Esophagus squamous epithelium (tissue), 5 donors: ENCODE measurements at regions not wholly inside any gene's neighbourhood (a gene's known extent, or its start where the extent isn't known, plus 50 kb on each side); places are given as distances from the start of the nearest gene placed in this dataset.

ENCODE experiments used
- DNase-seq: peaks from one replicate; lab custom pipeline; 2025; lab: John Stamatoyannopoulos, UW
- H3K27ac ChIP-seq, 4 donors: fragments of 200-600 bp; sonication (generic); one replicate each; pipeline ENCODE4 v1.5.1; 2016 to 2019; ENCODE audit warnings: mild to moderate bottlenecking in 1 of 4
- H3K27me3 ChIP-seq, 4 donors: fragments of 200-600 bp; sonication (generic); 1 replicate in 3 of 4; 2 replicates in 1 of 4; pipeline versions ENCODE4 v1.5.1 to v1.6.0; 2017 to 2021; ENCODE audit warnings: antibody characterized with exemption in 1 of 4
- H3K36me3 ChIP-seq, 3 donors: fragments of 200-600 bp; sonication (generic); one replicate each; pipeline ENCODE4 v1.5.1; 2016 to 2019
- H3K4me1 ChIP-seq, 3 donors: fragments of 200-600 bp; sonication (generic); one replicate each; pipeline ENCODE4 v1.5.1; 2017 to 2019
- H3K4me3 ChIP-seq, 4 donors: fragments of 200-600 bp; sonication (generic); 1 replicate in 3 of 4; 2 replicates in 1 of 4; pipeline ENCODE4 v1.5.1; 2016 to 2019; ENCODE audit warnings: mild to moderate bottlenecking in 2 of 4, moderate library complexity in 1 of 4
- H3K9me3 ChIP-seq, 3 donors: fragments of 200-600 bp; sonication (generic); one replicate each; pipeline ENCODE4 v1.5.1; 2016 to 2019
- CTCF ChIP-seq, 6 experiments: fragments of 450-650 bp in 4 of 6; fragments of 200-600 bp in 2 of 6; sonication (generic) in 2 of 6; IDR thresholded peaks; one replicate each; pipeline ENCODE4 v1.5.1; 2016 to 2019; ENCODE audit warnings: antibody characterized with exemption in 6 of 6, mild to moderate bottlenecking in 4 of 6, moderate library complexity in 4 of 6
- POLR2A ChIP-seq, 4 donors: fragments of 450-650 bp; IDR thresholded peaks; one replicate each; pipeline ENCODE4 v1.6.1; 2017; ENCODE audit warnings: antibody characterized with exemption in 4 of 4, mild to moderate bottlenecking in 4 of 4, moderate library complexity in 3 of 4
- WGBS, 2 donors: methylation state at CpG; one replicate each; pipeline ENCODE4 v1.1.5; 2018; 5-methylcytosine and 5-hydroxymethylcytosine counted together
- intact Hi-C: fragments of 100-400 bp; cut with DNase I; formaldehyde crosslinking; loops from one replicate; pipeline ENCODE4 v1.15.0; 2022
- small RNA-seq, 4 donors: library from RNA; depleted of rRNA; stranded (forward); fragments of <200 nt; gene quantifications; one replicate each; pipeline ENCODE3, GENCODE V24; 2016
- donor health status: DM: yes; HTN: yes; CAD: no.

GRCh38 chr1:218219460-218219859 is 65.6 kb upstream of the RRP15 start:
- no peaks in the 10 kb centered on the region for H3K27me3 ChIP-seq
- 54 to 62% methylated on average over 2 of the region's 2 CpGs for WGBS, 2 donors
- no peaks in the 10 kb centered on the region for H3K9me3 ChIP-seq
- H3K27ac ChIP-seq, result no peak overlapping the region
- TF ChIP-seq POLR2A (IDR thresholded peaks at IDR 0.05) (no peak), CTCF (IDR thresholded peaks at IDR 0.05) (no peak)
- DNase-seq, result no peak
- H3K4me3 ChIP-seq, result no peak overlapping the region
- H3K4me1 ChIP-seq, result no peaks in the 10 kb centered on the region
- H3K36me3 ChIP-seq, result no peaks in the 10 kb centered on the region
- intact Hi-C loops, result no loop called here

GRCh38 chr1:218224101-218224500 is 61.0 kb upstream of the RRP15 start:
- no peak overlapping the region for H3K27ac ChIP-seq
- WGBS, 2 donors, result 18 to 50% methylated on average over 1 of the region's 1 CpG
- H3K4me3 ChIP-seq, result no peak overlapping the region
- TF ChIP-seq POLR2A (IDR thresholded peaks at IDR 0.05) (no peak), CTCF (IDR thresholded peaks at IDR 0.05) (no peak)
- no peaks in the 10 kb centered on the region for H3K27me3 ChIP-seq
- no peak for DNase-seq
- intact Hi-C loops, result no loop called here
- H3K36me3 ChIP-seq, result no peaks in the 10 kb centered on the region
- no peaks in the 10 kb centered on the region for H3K4me1 ChIP-seq
- no peaks in the 10 kb centered on the region for H3K9me3 ChIP-seq

GRCh38 chr1:218226005-218226404 is 59.1 kb upstream of the RRP15 start:
- H3K27ac ChIP-seq, result no peak overlapping the region
- no peaks in the 10 kb centered on the region for H3K4me1 ChIP-seq
- intact Hi-C loops, result no loop called here
- H3K9me3 ChIP-seq, result no peaks in the 10 kb centered on the region
- no peak for TF ChIP-seq POLR2A (IDR thresholded peaks at IDR 0.05)
- TF ChIP-seq CTCF (IDR thresholded peaks at IDR 0.05), result no peak
- no peak overlapping the region for H3K4me3 ChIP-seq
- DNase-seq, result no peak
- H3K27me3 ChIP-seq, result no peaks in the 10 kb centered on the region
- H3K36me3 ChIP-seq, result no peaks in the 10 kb centered on the region
- WGBS, 2 donors, result 36 to 50% methylated on average over 5 of the region's 5 CpGs

Small RNA genes in the stretch of these regions (small RNA-seq; reads per million reads assigned to genes)
- gene RNU1-141P, result 0 reads per million in 4 donors
